ENCODE measurements at regions not wholly inside any gene's neighbourhood (a gene's known extent, or its start where the extent isn't known, plus 50 kb on each side); places are given as distances from the start of the nearest gene placed in this dataset.

GRCh38 chr9:16277471-16277960, 593.0 kb downstream of the BNC2 start:
- TF ChIP-seq SUPT5H (IDR thresholded peaks at IDR 0.05) (no peak), EP300 (IDR thresholded peaks at IDR 0.05; ENCODE audit: low read length) (no peak), CTCF (IDR thresholded peaks at IDR 0.05 in 2 of 3, conservative IDR thresholded peaks at IDR 0.05 in 1 of 3; ENCODE audit: insufficient read depth in 2 of 3, low read depth in 1 of 3, low read length in 3 of 3) (no peak), MYBL2 (IDR thresholded peaks at IDR 0.05; ENCODE audit: low read depth) (no peak), MYBL2 (CRISPR knock-in tag; IDR thresholded peaks at IDR 0.05; ENCODE audit: borderline replicate concordance) (no peak), GABPA (tag; conservative IDR thresholded peaks at IDR 0.05; ENCODE audit: low read depth) (no peak), RBM22 (IDR thresholded peaks at IDR 0.05; ENCODE audit: low read depth, low read length, poor library complexity, severe bottlenecking) (no peak)

All from K562 (cell line).